Adrenal gland (tissue), 5 donors: ENCODE measurements at regions not wholly inside any gene's neighbourhood (a gene's known extent, or its start where the extent isn't known, plus 50 kb on each side); places are given as distances from the start of the nearest gene placed in this dataset.

ENCODE experiments used
- POLR2A ChIP-seq, 2 donors: fragments of 450-650 bp; IDR thresholded peaks; one replicate each; pipeline ENCODE4 v1.6.1; 2017; ENCODE audit warnings: antibody characterized with exemption in 2 of 2, mild to moderate bottlenecking in 2 of 2, moderate library complexity in 1 of 2
- TF ChIP-seq, protein P1 (sequence below), 6 experiments: fragments of 450-650 bp in 4 of 6; fragments of 200-600 bp in 2 of 6; sonication (generic) in 1 of 6; IDR thresholded peaks; 1 replicate in 5 of 6; 2 replicates in 1 of 6; pipeline versions ENCODE4 v1.5.1 to v1.8.0; 2016 to 2021; ENCODE audit warnings: antibody characterized with exemption in 6 of 6, mild to moderate bottlenecking in 2 of 6, moderate library complexity in 1 of 6
- donor health status: DM: no; HTN: no; CAD: no.

DNA sequence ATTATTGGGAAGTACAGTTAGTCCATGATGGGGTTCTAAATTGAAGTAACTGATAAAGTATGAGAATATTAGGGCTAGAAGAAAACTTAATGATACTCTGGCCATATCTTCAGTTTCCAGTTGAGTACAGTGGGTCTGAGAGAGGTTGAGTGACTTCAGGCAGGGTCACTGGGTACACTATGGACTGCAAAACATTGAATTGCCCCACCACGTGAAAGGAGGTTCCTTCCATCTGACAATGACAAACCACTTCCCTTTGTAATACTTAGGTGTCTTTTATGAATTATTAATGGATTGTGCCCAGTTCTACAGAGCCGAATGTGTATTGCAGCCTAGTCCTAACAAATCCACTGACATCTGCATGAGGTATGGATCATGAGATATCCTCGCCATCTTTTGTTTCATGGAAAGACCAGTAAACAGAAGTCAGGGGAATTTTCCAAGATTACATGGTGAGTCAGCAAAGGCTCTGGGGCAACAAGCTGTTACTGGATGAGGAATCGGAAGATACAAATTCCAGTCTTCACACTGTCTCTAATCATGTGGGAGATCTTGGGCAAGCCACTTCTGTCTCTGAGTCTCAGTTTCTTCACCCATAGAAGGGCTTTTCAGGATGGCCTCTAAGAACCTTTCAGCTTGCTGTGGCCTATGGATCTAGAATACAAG, 66.5 kb upstream of the BCL6 start:
- no peak for TF ChIP-seq POLR2A (IDR thresholded peaks at IDR 0.05)
- TF ChIP-seq, protein P1, sequence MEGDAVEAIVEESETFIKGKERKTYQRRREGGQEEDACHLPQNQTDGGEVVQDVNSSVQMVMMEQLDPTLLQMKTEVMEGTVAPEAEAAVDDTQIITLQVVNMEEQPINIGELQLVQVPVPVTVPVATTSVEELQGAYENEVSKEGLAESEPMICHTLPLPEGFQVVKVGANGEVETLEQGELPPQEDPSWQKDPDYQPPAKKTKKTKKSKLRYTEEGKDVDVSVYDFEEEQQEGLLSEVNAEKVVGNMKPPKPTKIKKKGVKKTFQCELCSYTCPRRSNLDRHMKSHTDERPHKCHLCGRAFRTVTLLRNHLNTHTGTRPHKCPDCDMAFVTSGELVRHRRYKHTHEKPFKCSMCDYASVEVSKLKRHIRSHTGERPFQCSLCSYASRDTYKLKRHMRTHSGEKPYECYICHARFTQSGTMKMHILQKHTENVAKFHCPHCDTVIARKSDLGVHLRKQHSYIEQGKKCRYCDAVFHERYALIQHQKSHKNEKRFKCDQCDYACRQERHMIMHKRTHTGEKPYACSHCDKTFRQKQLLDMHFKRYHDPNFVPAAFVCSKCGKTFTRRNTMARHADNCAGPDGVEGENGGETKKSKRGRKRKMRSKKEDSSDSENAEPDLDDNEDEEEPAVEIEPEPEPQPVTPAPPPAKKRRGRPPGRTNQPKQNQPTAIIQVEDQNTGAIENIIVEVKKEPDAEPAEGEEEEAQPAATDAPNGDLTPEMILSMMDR (IDR thresholded peaks at IDR 0.05): no peak
